Prostate gland (tissue), 2 donors: ENCODE measurements at regions not wholly inside any gene's neighbourhood (a gene's known extent, or its start where the extent isn't known, plus 50 kb on each side); places are given as distances from the start of the nearest gene placed in this dataset.

ENCODE experiments used
- DNase-seq: peaks from one replicate; pipeline ENCODE4 v3.0.0-alpha.2; 2019; ENCODE audit warnings: low spot score
- H3K27ac ChIP-seq, 2 donors: fragments of 200-600 bp; sonication (generic); 2 replicates each; pipeline ENCODE4 v1.5.1; 2017 to 2019
- H3K27me3 ChIP-seq: fragments of 200-600 bp; sonication (generic); replicated peaks from 2 replicates; pipeline ENCODE4 v1.5.1; 2019; ENCODE audit not compliant: insufficient read depth
- H3K36me3 ChIP-seq, 2 donors: fragments of 200-600 bp; sonication (generic); 1 replicate in 1 of 2; 2 replicates in 1 of 2; pipeline versions ENCODE4 v1.5.1 to v1.8.1; 2017 to 2019
- H3K4me1 ChIP-seq: fragments of 200-600 bp; sonication (generic); replicated peaks from 2 replicates; pipeline ENCODE4 v1.5.1; 2019
- H3K4me3 ChIP-seq, 2 donors: fragments of 200-600 bp; sonication (generic); 2 replicates each; pipeline ENCODE4 v1.5.1; 2017 to 2019
- H3K9me3 ChIP-seq: fragments of 200-600 bp; sonication (generic); 2 replicates; pipeline ENCODE4 v1.5.1; 2017
- CTCF ChIP-seq, 4 experiments: fragments of 200-600 bp in 2 of 4; fragments of 450-650 bp in 2 of 4; sonication (generic) in 2 of 4; IDR thresholded peaks; 1 replicate in 3 of 4; 2 replicates in 1 of 4; pipeline ENCODE4 v1.5.1; 2016 to 2019; ENCODE audit warnings: antibody characterized with exemption in 4 of 4, mild to moderate bottlenecking in 2 of 4, moderate library complexity in 2 of 4
- POLR2A ChIP-seq: fragments of 450-650 bp; IDR thresholded peaks from one replicate; pipeline ENCODE4 v1.6.1; 2016; ENCODE audit warnings: antibody characterized with exemption, mild to moderate bottlenecking
- POLR2AphosphoS5 ChIP-seq: sonication (generic); formaldehyde crosslinking; IDR thresholded peaks from one replicate; pipeline ENCODE4 v1.6.1; 2017; ENCODE audit warnings: antibody characterized with exemption
- WGBS: methylation state at CpG from one replicate; pipeline ENCODE4 v1.1.5; 2018; 5-methylcytosine and 5-hydroxymethylcytosine counted together
- intact Hi-C: fragments of 100-400 bp; cut with DNase I; formaldehyde crosslinking; loops from one replicate; pipeline ENCODE4 v1.14.2; 2022

- TF ChIP-seq CTCF (IDR thresholded peaks at IDR 0.05) (no peak), POLR2AphosphoS5 (no peak), POLR2A (no peak)
- Histone ChIP-seq H3K4me3 (no peak overlapping the region), H3K36me3 (no peaks in the 10 kb centered on the region), H3K4me1 (no peaks in the 10 kb centered on the region), H3K27me3 (no peaks in the 10 kb centered on the region), H3K9me3 (no peaks in the 10 kb centered on the region), H3K27ac (no peak overlapping the region)
- intact Hi-C loops, result no loop called here
- DNase-seq, result no peak
- 30% methylated on average over 1 of the region's 1 CpG for WGBS
Measured at GRCh38 chr4:74649193-74649592, 145.1 kb downstream of the BTC start.

DNA sequence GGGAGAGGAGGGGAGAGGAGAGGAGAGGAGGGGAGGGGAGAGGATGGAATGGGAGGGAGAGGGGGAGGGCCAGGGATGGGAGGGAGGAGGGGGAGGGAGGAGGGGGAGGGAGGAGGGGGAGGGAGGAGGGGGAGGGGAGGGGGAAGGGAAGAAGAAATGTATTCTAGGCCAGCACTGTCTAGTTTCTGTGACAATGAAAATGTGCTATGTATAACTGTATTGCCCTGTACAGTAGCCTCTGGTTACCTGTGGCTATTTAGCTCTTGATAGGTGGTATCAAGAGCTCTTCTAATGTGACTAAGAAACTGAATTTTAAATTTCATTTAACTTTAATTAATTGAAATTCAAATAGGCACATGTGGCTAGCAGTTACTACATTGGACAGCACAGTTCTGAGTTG is 143.1 kb downstream of the BTC start:
- H3K27me3 ChIP-seq, result no peaks in the 10 kb centered on the region
- H3K27ac ChIP-seq, result no peak overlapping the region

GRCh38 chr4:74653331-74654229 is 140.7 kb downstream of the BTC start:
- Histone ChIP-seq H3K27ac (no peak overlapping the region), H3K4me1 (no peaks in the 10 kb centered on the region), H3K36me3 (no peaks in the 10 kb centered on the region), H3K9me3 (no peaks in the 10 kb centered on the region), H3K27me3 (no peaks in the 10 kb centered on the region), H3K4me3 (no peak overlapping the region)
- TF ChIP-seq CTCF (IDR thresholded peaks at IDR 0.05) (no peak), POLR2AphosphoS5 (no peak), POLR2A (no peak)
- 53% methylated on average over 7 of the region's 7 CpGs for WGBS
- DNase-seq, result no peak
- intact Hi-C loops, result no loop called here

More for the DNA sequence above, 143.1 kb downstream of the BTC start:
- Histone ChIP-seq H3K36me3 (no peaks in the 10 kb centered on the region), H3K4me3 (no peak overlapping the region), H3K4me1 (no peaks in the 10 kb centered on the region), H3K9me3 (no peaks in the 10 kb centered on the region)
- intact Hi-C loops, result no loop called here
- TF ChIP-seq POLR2AphosphoS5 (no peak), CTCF (IDR thresholded peaks at IDR 0.05) (no peak), POLR2A (no peak)
- no peak for DNase-seq

DNA sequence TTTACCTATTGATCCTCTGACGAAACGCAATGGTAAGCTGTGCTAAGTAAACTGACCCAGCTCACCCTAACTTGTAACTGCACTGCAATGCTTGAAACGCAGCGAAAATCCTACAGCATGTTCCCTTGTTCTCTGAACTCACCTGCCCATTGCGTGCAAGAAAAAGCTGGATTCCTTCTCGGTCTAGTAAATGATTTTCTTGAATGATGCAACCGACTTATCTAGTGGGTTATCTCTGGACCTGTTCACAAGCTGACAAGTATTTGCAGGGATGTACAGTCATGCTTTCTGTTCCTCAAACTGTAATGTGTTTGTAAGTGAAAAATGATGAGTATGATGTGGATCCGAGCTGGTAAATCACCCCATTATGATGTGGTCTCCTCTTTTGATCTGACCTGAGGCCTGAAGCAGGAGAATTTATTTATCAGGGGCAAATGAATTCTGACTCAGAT is 140.1 kb downstream of the BTC start:
- Histone ChIP-seq H3K27ac (no peak overlapping the region), H3K27me3 (no peaks in the 10 kb centered on the region), H3K9me3 (no peaks in the 10 kb centered on the region), H3K4me1 (no peaks in the 10 kb centered on the region), H3K4me3 (no peak overlapping the region), H3K36me3 (no peaks in the 10 kb centered on the region)
- intact Hi-C loops, result no loop called here
- no peak for DNase-seq
- 53% methylated on average over 8 of the region's 8 CpGs for WGBS
- TF ChIP-seq POLR2AphosphoS5 (no peak), POLR2A (no peak), CTCF (IDR thresholded peaks at IDR 0.05) (no peak)

- no peaks in the 10 kb centered on the region for H3K4me1 ChIP-seq
- no peaks in the 10 kb centered on the region for H3K27me3 ChIP-seq
- TF ChIP-seq CTCF (IDR thresholded peaks at IDR 0.05), result no peak
- TF ChIP-seq POLR2AphosphoS5, result no peak
- TF ChIP-seq POLR2A, result no peak
- no peaks in the 10 kb centered on the region for H3K36me3 ChIP-seq
- no peak overlapping the region for H3K4me3 ChIP-seq
- no peak overlapping the region for H3K27ac ChIP-seq
- no peaks in the 10 kb centered on the region for H3K9me3 ChIP-seq
- WGBS, result 91% methylated on average over 1 of the region's 1 CpG
- no peak for DNase-seq
- intact Hi-C loops, result no loop called here
Measured at GRCh38 chr4:74656596-74656995, 137.7 kb downstream of the BTC start.
